ENCODE measurements at regions not wholly inside any gene's neighbourhood (a gene's known extent, or its start where the extent isn't known, plus 50 kb on each side); places are given as distances from the start of the nearest gene placed in this dataset.

DNA sequence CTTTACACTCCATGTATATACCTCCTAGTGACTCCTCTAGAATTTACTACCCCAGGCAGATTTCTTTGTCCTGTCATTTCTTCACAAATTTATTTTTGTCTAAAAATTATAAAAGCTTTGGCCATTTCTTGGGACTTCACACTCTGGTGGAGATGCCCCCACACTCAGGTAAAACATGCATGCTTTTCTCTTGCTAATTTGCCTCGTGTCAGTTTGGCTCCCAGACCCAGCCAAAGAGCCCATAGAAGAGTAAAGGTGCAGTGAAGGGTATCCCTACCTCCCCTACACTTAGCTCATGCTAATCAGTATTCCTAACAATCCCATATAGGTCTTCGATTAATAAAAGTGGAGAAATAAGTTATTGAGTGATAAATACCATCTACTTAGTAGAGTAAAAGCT lies 256.5 kb upstream of the KRR1 start:
- Histone ChIP-seq H3K4me1 (ENCODE audit: insufficient read depth) (peaks cover 44% of the 10 kb centered on the region), H3K4me3 (no peak overlapping the region), H3K4me2 (peak overlapping the region; percentile 7; the same call in 1 of the 2 replicates), H4K20me1 (replicated peaks; ENCODE audit: insufficient read depth) (no peaks in the 10 kb centered on the region), H2AFZ (no peak overlapping the region), H3K27me3 (ENCODE audit: insufficient read depth) (no peaks in the 10 kb centered on the region), H3K9me2 (ENCODE audit: insufficient read depth) (no peaks in the 10 kb centered on the region), H3K36me3 (ENCODE audit: insufficient read depth) (no peaks in the 10 kb centered on the region), H3K27ac (ENCODE audit: low read depth) (no peak overlapping the region), H3K79me2 (replicated peaks; ENCODE audit: insufficient read depth) (no peaks in the 10 kb centered on the region), H3F3A (replicated peaks; ENCODE audit: low read depth) (no peaks in the 10 kb centered on the region)
- ATAC-seq (peak; percentile 80), DNase-seq (ENCODE audit: low spot score) (peak; percentile 24)
- no peaks in the 10 kb centered on the region for H3K9me3 Mint-ChIP-seq
- H3K27ac Mint-ChIP-seq = no peak overlapping the region
- peaks cover 5% of the 10 kb centered on the region for H3K27me3 Mint-ChIP-seq (ENCODE audit: insufficient read depth, low read depth, poor library complexity)
- peaks cover 43% of the 10 kb centered on the region for H3K4me1 Mint-ChIP-seq
- no peak for TF ChIP-seq EZH2 (IDR thresholded peaks at IDR 0.05; ENCODE audit: low read depth, unreplicated experiment)
- no peaks in the 10 kb centered on the region for H3K36me3 Mint-ChIP-seq (ENCODE audit: low read depth)
- no peak overlapping the region for H3K4me3 Mint-ChIP-seq

DNA sequence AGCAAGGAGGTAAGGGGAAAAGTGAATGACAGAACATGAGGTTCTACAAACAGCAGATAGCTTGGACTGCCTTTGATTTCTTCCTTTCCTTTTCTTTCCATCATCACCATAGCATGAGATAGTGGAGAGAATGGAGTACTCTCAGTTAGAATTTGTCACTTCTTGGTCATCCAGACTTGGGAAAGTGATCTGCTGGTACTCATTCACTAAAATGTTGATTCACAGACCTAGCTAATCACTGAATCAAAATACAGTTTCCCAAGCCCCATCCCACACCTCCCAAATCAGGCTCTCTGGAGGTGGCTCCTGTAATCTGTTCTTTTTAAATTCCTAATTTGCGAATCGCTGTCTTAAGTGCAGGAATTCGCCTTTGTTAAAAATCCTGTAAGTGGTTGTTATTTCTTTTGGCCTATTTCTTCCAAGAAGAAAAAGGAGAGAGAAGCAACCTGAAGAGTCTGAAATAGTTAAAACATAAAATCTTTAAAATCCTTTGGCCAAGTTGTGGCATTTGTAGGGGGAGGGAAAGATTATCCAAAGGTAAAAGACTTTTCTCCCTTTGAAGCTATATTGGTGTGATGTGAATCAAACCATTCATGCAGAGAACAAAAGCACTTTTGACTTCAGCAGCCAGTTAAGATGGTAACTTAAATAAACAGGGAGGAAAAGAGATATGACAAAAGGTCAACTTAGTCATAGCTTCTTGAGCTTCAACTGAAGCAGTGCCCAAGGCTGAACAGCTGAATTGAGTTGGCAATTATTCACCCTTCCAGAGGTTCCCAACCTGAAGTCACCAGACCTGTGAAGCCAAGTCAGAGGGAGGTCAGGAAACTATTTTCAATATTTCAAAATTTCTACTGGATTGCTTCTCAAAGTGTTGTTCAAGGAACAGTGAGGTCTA lies 255.1 kb upstream of the KRR1 start:
- DNase-seq (ENCODE audit: low spot score) (peak; percentile 20), ATAC-seq (peak; percentile 47; the same call in 2 of the 3 replicates)
- Mint-ChIP-seq H3K36me3 (ENCODE audit: low read depth) (no peaks in the 10 kb centered on the region), H3K9me3 (no peaks in the 10 kb centered on the region), H3K4me3 (no peak overlapping the region), H3K27ac (no peak overlapping the region), H3K4me1 (peaks cover 43% of the 10 kb centered on the region), H3K27me3 (ENCODE audit: insufficient read depth, low read depth, poor library complexity) (peaks cover 2% of the 10 kb centered on the region)
- H3F3A ChIP-seq (replicated peaks; ENCODE audit: low read depth) = no peaks in the 10 kb centered on the region
- TF ChIP-seq NANOG (IDR thresholded peaks at IDR 0.05; ENCODE audit: borderline replicate concordance) (no peak), EZH2phosphoT487 (IDR thresholded peaks at IDR 0.05; ENCODE audit: unreplicated experiment) (no peak)
- no peaks in the 10 kb centered on the region for H3K79me2 ChIP-seq (replicated peaks; ENCODE audit: insufficient read depth)
- H3K4me1 ChIP-seq (ENCODE audit: insufficient read depth) = peaks cover 44% of the 10 kb centered on the region
- H3K27me3 ChIP-seq (ENCODE audit: insufficient read depth) = no peaks in the 10 kb centered on the region
- no peak overlapping the region for H3K4me3 ChIP-seq
- peak overlapping the region; percentile 0; the same call in 1 of the 2 replicates for H2AFZ ChIP-seq
- no peaks in the 10 kb centered on the region for H4K20me1 ChIP-seq (replicated peaks; ENCODE audit: insufficient read depth)
- H3K4me2 ChIP-seq = peak overlapping the region; percentile 40
- no peak overlapping the region for H3K27ac ChIP-seq (ENCODE audit: low read depth)
- H3K36me3 ChIP-seq (ENCODE audit: insufficient read depth) = no peaks in the 10 kb centered on the region
- no peaks in the 10 kb centered on the region for H3K9me2 ChIP-seq (ENCODE audit: insufficient read depth)

DNA sequence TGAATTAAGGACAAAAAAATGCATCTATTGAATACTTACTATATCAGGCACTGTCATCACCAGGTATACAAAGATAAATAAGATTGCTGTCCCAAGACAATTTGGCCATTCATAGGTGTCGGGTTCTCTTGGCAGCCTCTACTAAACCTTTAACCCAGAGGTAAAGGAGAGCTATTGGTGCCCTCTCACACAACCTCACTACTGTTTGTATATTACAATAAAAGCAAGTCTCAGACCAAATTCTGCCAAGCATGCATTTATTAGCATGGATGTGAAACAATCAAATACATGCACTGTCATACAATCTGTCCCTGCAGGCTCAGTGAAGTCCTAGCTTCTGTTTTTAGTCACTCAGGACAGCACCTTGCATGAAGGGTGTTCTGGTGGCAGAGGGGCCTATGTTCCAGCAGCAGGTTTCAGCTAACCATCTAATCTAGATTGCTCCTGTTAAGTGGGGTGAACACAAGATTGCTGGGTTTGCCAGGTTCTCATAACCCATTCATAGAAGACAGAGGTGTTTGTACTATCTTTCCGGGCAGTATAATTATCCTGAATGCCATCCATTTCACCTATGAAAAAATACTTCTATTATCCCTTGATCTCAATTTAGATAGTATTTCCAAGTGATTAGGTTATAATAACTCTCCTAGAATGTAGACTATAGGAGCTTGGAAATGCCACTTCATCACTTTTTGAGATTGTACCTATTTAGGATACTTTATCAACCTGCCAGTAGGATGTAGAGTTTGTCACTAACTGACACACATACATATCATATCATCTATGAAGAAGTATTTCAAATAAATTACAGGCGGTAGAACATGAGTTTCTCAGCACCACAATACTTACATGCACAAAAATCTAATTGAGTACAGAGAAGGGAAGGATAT lies 254.0 kb upstream of the KRR1 start:
- Mint-ChIP-seq H3K27ac (no peak overlapping the region), H3K36me3 (ENCODE audit: low read depth) (no peaks in the 10 kb centered on the region), H3K27me3 (ENCODE audit: insufficient read depth, low read depth, poor library complexity) (peaks cover 2% of the 10 kb centered on the region), H3K4me1 (peaks cover 45% of the 10 kb centered on the region), H3K9me3 (no peaks in the 10 kb centered on the region), H3K4me3 (no peak overlapping the region)
- no peak for ATAC-seq
- Histone ChIP-seq H3K27ac (ENCODE audit: low read depth) (no peak overlapping the region), H3K4me2 (no peak overlapping the region), H3K9me2 (ENCODE audit: insufficient read depth) (no peaks in the 10 kb centered on the region), H3K27me3 (ENCODE audit: insufficient read depth) (no peaks in the 10 kb centered on the region), H2AFZ (0 out of 2 replicates have a peak overlapping the region, but pooled peaks have one; percentile 0), H3K4me3 (no peak overlapping the region), H3F3A (replicated peaks; ENCODE audit: low read depth) (no peaks in the 10 kb centered on the region), H4K20me1 (replicated peaks; ENCODE audit: insufficient read depth) (no peaks in the 10 kb centered on the region), H3K36me3 (ENCODE audit: insufficient read depth) (no peaks in the 10 kb centered on the region), H3K4me1 (ENCODE audit: insufficient read depth) (peaks cover 46% of the 10 kb centered on the region), H3K79me2 (replicated peaks; ENCODE audit: insufficient read depth) (no peaks in the 10 kb centered on the region)
- no peak for DNase-seq (ENCODE audit: low spot score)
- TF ChIP-seq ZNF331 (CRISPR knock-in tag; IDR thresholded peaks at IDR 0.05; ENCODE audit: low read depth) = no peak
- no peak for TF ChIP-seq JUNB (IDR thresholded peaks at IDR 0.05; ENCODE audit: unreplicated experiment)
- no peak for TF ChIP-seq CREB1 (CRISPR knock-in tag; IDR thresholded peaks at IDR 0.05; ENCODE audit: low read depth)
- TF ChIP-seq EZH2phosphoT487 (IDR thresholded peaks at IDR 0.05; ENCODE audit: unreplicated experiment) = no peak
- TF ChIP-seq, protein P1, sequence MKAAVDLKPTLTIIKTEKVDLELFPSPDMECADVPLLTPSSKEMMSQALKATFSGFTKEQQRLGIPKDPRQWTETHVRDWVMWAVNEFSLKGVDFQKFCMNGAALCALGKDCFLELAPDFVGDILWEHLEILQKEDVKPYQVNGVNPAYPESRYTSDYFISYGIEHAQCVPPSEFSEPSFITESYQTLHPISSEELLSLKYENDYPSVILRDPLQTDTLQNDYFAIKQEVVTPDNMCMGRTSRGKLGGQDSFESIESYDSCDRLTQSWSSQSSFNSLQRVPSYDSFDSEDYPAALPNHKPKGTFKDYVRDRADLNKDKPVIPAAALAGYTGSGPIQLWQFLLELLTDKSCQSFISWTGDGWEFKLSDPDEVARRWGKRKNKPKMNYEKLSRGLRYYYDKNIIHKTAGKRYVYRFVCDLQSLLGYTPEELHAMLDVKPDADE (IDR thresholded peaks at IDR 0.05) = no peak

Data from GM23338 (cell line).